Eye (tissue), 1 donor: ENCODE measurements at regions not wholly inside any gene's neighbourhood (a gene's known extent, or its start where the extent isn't known, plus 50 kb on each side); places are given as distances from the start of the nearest gene placed in this dataset.
"Not testable (repeated sequence)": the region's sequence is repeated elsewhere in the genome, so short reads cannot be mapped to it uniquely, and the experiment has no call there.

Experiments used
- DNase-seq: peaks from one replicate; pipeline ENCODE4 v3.0.0-alpha.2; 2015

- DNase-seq, result peak; percentile 43
These were observed 644.1 kb downstream of the LMO4 start for GRCh38 chr1:87972811-87973210.

GRCh38 chr1:87973896-87974295, 645.2 kb downstream of the LMO4 start:
- no peak for DNase-seq

GRCh38 chr1:87976316-87976715, 647.6 kb downstream of the LMO4 start:
- DNase-seq, result no peak

GRCh38 chr1:87977145-87977544, 648.5 kb downstream of the LMO4 start:
- DNase-seq, result no peak

GRCh38 chr1:87979079-87979478, 650.4 kb downstream of the LMO4 start:
- DNase-seq, result no peak

- no peak for DNase-seq
These were observed 651.8 kb downstream of the LMO4 start for GRCh38 chr1:87980494-87980893.

GRCh38 chr1:87981386-87981785, 652.7 kb downstream of the LMO4 start:
- DNase-seq, result no peak

GRCh38 chr1:87981810-87982209, 653.1 kb downstream of the LMO4 start:
- DNase-seq, result no peak

GRCh38 chr1:87983841-87984240, 655.2 kb downstream of the LMO4 start:
- DNase-seq, result no peak

GRCh38 chr1:87985071-87985470, 656.4 kb downstream of the LMO4 start:
- no peak for DNase-seq

GRCh38 chr1:87986130-87986866, 657.6 kb downstream of the LMO4 start:
- DNase-seq, result no peak

GRCh38 chr1:87989346-87989745, 660.7 kb downstream of the LMO4 start:
- DNase-seq, result no peak

- DNase-seq, result not testable (repeated sequence)
These were observed 663.9 kb downstream of the LMO4 start for GRCh38 chr1:87992536-87992935.

GRCh38 chr1:87993051-87993450, 664.4 kb downstream of the LMO4 start:
- no peak for DNase-seq

- no peak for DNase-seq
These were observed 671.2 kb downstream of the LMO4 start for GRCh38 chr1:87999852-88000251.

- no peak for DNase-seq
These were observed 672.8 kb downstream of the LMO4 start for GRCh38 chr1:88001460-88001859.

GRCh38 chr1:88003255-88003654, 674.6 kb downstream of the LMO4 start:
- DNase-seq, result no peak

- no peak for DNase-seq
These were observed 674.2 kb upstream of the PKN2 start for GRCh38 chr1:88009916-88010315.

- no peak for DNase-seq
These were observed 670.6 kb upstream of the PKN2 start for GRCh38 chr1:88013485-88013884.

GRCh38 chr1:88014131-88014530, 669.9 kb upstream of the PKN2 start:
- no peak for DNase-seq

GRCh38 chr1:88016947-88017346, 667.1 kb upstream of the PKN2 start:
- no peak for DNase-seq

GRCh38 chr1:88021529-88021928, 662.5 kb upstream of the PKN2 start:
- no peak for DNase-seq

- DNase-seq, result no peak
These were observed 661.6 kb upstream of the PKN2 start for GRCh38 chr1:88022516-88022915.

- DNase-seq, result peak; percentile 9
These were observed 654.9 kb upstream of the PKN2 start for GRCh38 chr1:88029142-88029541.

- DNase-seq, result no peak
These were observed 654.2 kb upstream of the PKN2 start for GRCh38 chr1:88029899-88030298.
